HepG2 (cell line): ENCODE measurements at regions not wholly inside any gene's neighbourhood (a gene's known extent, or its start where the extent isn't known, plus 50 kb on each side); places are given as distances from the start of the nearest gene placed in this dataset.

Source experiments
- ATAC-seq: fragments of 200-7000 bp; cut with Tn5 transposase; 3 replicates; pipeline ENCODE4 v1.9.1; 2020; ENCODE audit warnings: mild to moderate bottlenecking, moderate library complexity
- BruUV-seq: library from RNA; stranded (reverse); fragments of 400-500 nt; replicated peaks from 2 replicates; lab custom pipeline; 2021; lab: Mats Ljungman, UMichigan
- CTCF ChIA-PET: fragments of 300-600 bp; formaldehyde crosslinking; extraction: SDS; loops from one replicate; lab custom pipeline; 2021; ENCODE audit warnings: low total read pairs, inconsistent platforms, low intra/inter-chr PET ratio; lab: Yijun Ruan, JAX
- POLR2A ChIA-PET: fragments of 350-600 bp; sonication (Branson Sonifier 250); formaldehyde crosslinking; loops from one replicate; lab custom pipeline; 2020; ENCODE audit warnings: antibody characterized with exemption, inconsistent platforms; lab: Yijun Ruan, JAX
- DNase-seq: peaks from one replicate; pipeline ENCODE4 v3.0.0-alpha.2; 2015; ENCODE audit warnings: low spot score
- FAIRE-seq: peaks from 3 replicates; lab custom pipeline; 2011; peaks lifted over from hg19 to GRCh38; lab: Jason Lieb, UNC
- H2AFZ ChIP-seq: one replicate; pipeline ENCODE4 v1.6.1; 2011; ENCODE audit warnings: low read length, inconsistent platforms
- H3K27ac ChIP-seq: fragments of 300-600 bp; 3 replicates; pipeline ENCODE4 v1.8.0; 2011; ENCODE audit warnings: mixed run types, mild to moderate bottlenecking, mixed read lengths, low read length, inconsistent platforms; ENCODE audit not compliant: insufficient read depth; ENCODE audit errors: extremely low read length
- H3K27me3 ChIP-seq, 2 experiments: fragments of 200-600 bp in 1 of 2; 2 replicates in 1 of 2; 3 replicates in 1 of 2; pipeline versions ENCODE4 v1.6.0 to v1.8.0; 2011; ENCODE audit warnings: low read length in 2 of 2, mild to moderate bottlenecking in 2 of 2, moderate library complexity in 2 of 2, inconsistent platforms in 1 of 2; ENCODE audit not compliant: insufficient read depth in 2 of 2, control insufficient read depth in 1 of 2
- H3K36me3 ChIP-seq, 2 experiments: fragments of 200-600 bp in 1 of 2; replicated peaks in 1 of 2; 2 replicates in 1 of 2; 3 replicates in 1 of 2; pipeline versions ENCODE4 v1.5.1 to v1.8.0; 2011; ENCODE audit warnings: low read length in 2 of 2, inconsistent platforms in 1 of 2; ENCODE audit not compliant: insufficient read depth in 2 of 2, control insufficient read depth in 1 of 2
- H3K4me1 ChIP-seq: 2 replicates; pipeline ENCODE4 v1.5.1; 2012; ENCODE audit warnings: low read length, inconsistent platforms; ENCODE audit not compliant: insufficient read depth
- H3K4me2 ChIP-seq: 2 replicates; pipeline ENCODE4 v1.6.0; 2011; ENCODE audit warnings: low read depth, low read length, inconsistent platforms
- H3K4me3 ChIP-seq, 3 experiments: fragments of 200-600 bp in 1 of 3; sonication (generic), shearing (Covaris generic) in 1 of 3; replicated peaks in 1 of 3; 2 replicates each; pipeline ENCODE4 v1.5.1; 2011 to 2016; ENCODE audit warnings: low read length in 3 of 3, inconsistent platforms in 2 of 3, low read depth in 2 of 3, mild to moderate bottlenecking in 2 of 3, control low read depth in 1 of 3, mixed read lengths in 1 of 3; ENCODE audit not compliant: insufficient read depth in 1 of 3
- H3K79me2 ChIP-seq: one replicate; pipeline ENCODE4 v1.6.1; 2011; ENCODE audit warnings: low read length, inconsistent platforms; ENCODE audit not compliant: insufficient read depth
- H3K9ac ChIP-seq: 2 replicates; pipeline ENCODE4 v1.6.0; 2011; ENCODE audit warnings: mild to moderate bottlenecking, low read depth, low read length, inconsistent platforms; ENCODE audit not compliant: insufficient read depth
- H3K9me3 ChIP-seq: 2 replicates; pipeline ENCODE4 v1.5.1; 2012; ENCODE audit warnings: mild to moderate bottlenecking, low read length
- H4K20me1 ChIP-seq: 2 replicates; pipeline ENCODE4 v1.6.0; 2011; ENCODE audit warnings: inconsistent platforms, mild to moderate bottlenecking, low read length, moderate library complexity; ENCODE audit not compliant: insufficient read depth
- ASH2L ChIP-seq: fragments of 300-600, 200-600 bp; sonication (generic); IDR thresholded peaks from 2 replicates; pipeline ENCODE4 v1.7.0; 2017; ENCODE audit warnings: low read depth, mild to moderate bottlenecking, moderate library complexity, mixed read lengths, low read length; ENCODE audit not compliant: insufficient read length
- EHMT2 ChIP-seq: fragments of 200-600 bp; sonication (generic); IDR thresholded peaks from 2 replicates; pipeline ENCODE4 v1.7.0; 2017; ENCODE audit warnings: antibody characterized with exemption, low read depth, low read length, borderline replicate concordance
- HMGXB4 ChIP-seq, 2 experiments: sonication (generic) in 1 of 2; formaldehyde crosslinking in 1 of 2; IDR thresholded peaks; 2 replicates each; pipeline versions ENCODE4 v1.4.0 to v1.6.1; 2018 to 2020; ENCODE audit warnings: missing genetic modification reagents in 2 of 2, borderline replicate concordance in 1 of 2, low read depth in 1 of 2, mild to moderate bottlenecking in 1 of 2, missing biosample characterization in 1 of 2
- MATR3 ChIP-seq: sonication (generic); formaldehyde crosslinking; IDR thresholded peaks from 2 replicates; pipeline ENCODE4 v1.4.0; 2020; ENCODE audit warnings: missing genetic modification reagents
- NFYC ChIP-seq: IDR thresholded peaks from 2 replicates; pipeline ENCODE4 v1.6.1; 2016; ENCODE audit warnings: missing genetic modification reagents, missing compliant biosample characterization
- NR2F6 ChIP-seq, 2 experiments: IDR thresholded peaks; 2 replicates each; pipeline ENCODE4 v1.6.1; 2016; ENCODE audit warnings: antibody characterized with exemption in 1 of 2, mild to moderate bottlenecking in 1 of 2
- PLRG1 ChIP-seq: fragments of 450-650 bp; conservative IDR thresholded peaks from 2 replicates; pipeline ENCODE4 v1.6.1; 2016
- ZBTB26 ChIP-seq: IDR thresholded peaks from 2 replicates; pipeline ENCODE4 v1.6.1; 2016; ENCODE audit warnings: missing compliant biosample characterization, missing genetic modification reagents, borderline replicate concordance
- ZNF34 ChIP-seq: sonication (generic); formaldehyde crosslinking; IDR thresholded peaks from 2 replicates; pipeline ENCODE4 v1.4.0; 2020; ENCODE audit warnings: mild to moderate bottlenecking, missing genetic modification reagents, borderline replicate concordance
- ZNF605 ChIP-seq: sonication (generic); formaldehyde crosslinking; IDR thresholded peaks from 2 replicates; pipeline ENCODE4 v1.8.0; 2022; ENCODE audit warnings: mild to moderate bottlenecking, missing genetic modification reagents
- in situ Hi-C: cut with HindIII; loops from 2 replicates; pipeline ENCODE4 v1.10.0; 2017; ENCODE audit warnings: low pct_unique_long_range_greater_than_20kb; ENCODE audit not compliant: extremely low pct_ligation_motif_present
- intact Hi-C: fragments of 100-400 bp; cut with micrococcal nuclease; formaldehyde crosslinking; loops from one replicate; pipeline ENCODE4 v1.10.0; 2022; ENCODE audit not compliant: unreplicated experiment

- BruUV-seq = no TSS peak
- TF ChIP-seq PLRG1 (no peak), ASH2L (no peak), ZNF34 (CRISPR knock-in tag) (no peak), ZBTB26 (CRISPR knock-in tag) (no peak), EHMT2 (no peak)
- no peak overlapping the region for H2AFZ ChIP-seq
- no peak for FAIRE-seq
- no peaks in the 10 kb centered on the region for H4K20me1 ChIP-seq
- H3K4me3 ChIP-seq = no peak overlapping the region
- ATAC-seq = no peak
- no peaks in the 10 kb centered on the region for H3K9me3 ChIP-seq
- no peak overlapping the region for H3K27ac ChIP-seq
- DNase-seq = no peak
- in situ Hi-C loops = no loop called here
- no peaks in the 10 kb centered on the region for H3K4me1 ChIP-seq
- H3K9ac ChIP-seq = no peak overlapping the region
- POLR2A ChIA-PET = no interaction called here
- no peaks in the 10 kb centered on the region for H3K36me3 ChIP-seq
- CTCF ChIA-PET = no interaction called here
- no peaks in the 10 kb centered on the region for H3K27me3 ChIP-seq
- intact Hi-C loops = no loop called here
- no peaks in the 10 kb centered on the region for H3K79me2 ChIP-seq
- no peak overlapping the region for H3K4me2 ChIP-seq
Observed at GRCh38 chr2:144629935-144630334, 110.0 kb upstream of the ZEB2 start.

GRCh38 chr2:144628566-144628965 lies 108.6 kb upstream of the ZEB2 start:
- Histone ChIP-seq H2AFZ (no peak overlapping the region), H3K4me1 (no peaks in the 10 kb centered on the region), H3K4me2 (no peak overlapping the region), H3K36me3 (no peaks in the 10 kb centered on the region), H3K27ac (no peak overlapping the region), H3K9ac (no peak overlapping the region), H3K4me3 (no peak overlapping the region), H3K9me3 (no peaks in the 10 kb centered on the region), H4K20me1 (no peaks in the 10 kb centered on the region), H3K79me2 (no peaks in the 10 kb centered on the region), H3K27me3 (no peaks in the 10 kb centered on the region)
- in situ Hi-C loops = no loop called here
- CTCF ChIA-PET = no interaction called here
- POLR2A ChIA-PET = no interaction called here
- FAIRE-seq (no peak), ATAC-seq (no peak), DNase-seq (no peak)
- no TSS peak for BruUV-seq
- intact Hi-C loops = no loop called here
- TF ChIP-seq NR2F6 (IDR thresholded peaks at IDR 0.05) = no peak
- TF ChIP-seq NR2F6 (CRISPR knock-in tag; IDR thresholded peaks at IDR 0.05) = no peak
- no peak for TF ChIP-seq HMGXB4 (CRISPR knock-in tag; IDR thresholded peaks at IDR 0.05; ENCODE audit: borderline replicate concordance in 1 of 2, low read depth in 1 of 2)
- TF ChIP-seq MATR3 (CRISPR knock-in tag) = no peak
- TF ChIP-seq ZNF605 = no peak
- TF ChIP-seq NFYC = no peak
